MM.1S (cell line): ENCODE measurements at regions not wholly inside any gene's neighbourhood (a gene's known extent, or its start where the extent isn't known, plus 50 kb on each side); places are given as distances from the start of the nearest gene placed in this dataset.

ENCODE experiments used
- EZH2 ChIP-seq: fragments of 300-600 bp; sonication (generic); optimal IDR thresholded peaks from 2 replicates; pipeline ENCODE3; 2017; ENCODE audit warnings: low read depth, mild to moderate bottlenecking, antibody characterized with exemption, low read length, mixed read lengths
- EZH2phosphoT487 ChIP-seq: fragments of 300-600 bp; sonication (generic); IDR thresholded peaks from 2 replicates; pipeline ENCODE4 v1.6.1; 2018; ENCODE audit warnings: antibody characterized with exemption, low read length
- TF ChIP-seq, protein P1 (sequence below): fragments of 300-600 bp; sonication (generic); IDR thresholded peaks from 2 replicates; pipeline ENCODE4 v1.5.1; 2016; ENCODE audit warnings: antibody characterized with exemption, low read length, mixed read lengths

DNA sequence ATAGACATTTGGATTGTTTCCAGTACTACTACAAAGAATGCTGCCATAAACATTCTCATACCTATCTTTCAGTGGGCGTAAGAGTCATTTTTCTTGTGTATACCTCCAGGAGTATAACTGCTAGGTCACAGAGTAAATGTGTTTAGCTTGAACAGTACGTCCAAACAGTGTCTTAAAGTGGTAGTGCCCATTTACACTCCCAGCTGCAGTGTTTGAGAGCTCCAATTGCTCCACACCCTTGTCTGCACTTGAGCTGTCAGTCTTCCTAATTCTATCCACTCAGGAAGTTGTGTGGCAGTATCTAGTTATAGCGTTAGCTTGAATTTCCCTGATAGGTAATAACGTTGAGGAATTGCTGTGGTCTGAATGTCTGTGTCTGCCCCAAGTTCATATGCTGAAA is 404.7 kb upstream of the PPP2R3A start:
- TF ChIP-seq, protein P1, sequence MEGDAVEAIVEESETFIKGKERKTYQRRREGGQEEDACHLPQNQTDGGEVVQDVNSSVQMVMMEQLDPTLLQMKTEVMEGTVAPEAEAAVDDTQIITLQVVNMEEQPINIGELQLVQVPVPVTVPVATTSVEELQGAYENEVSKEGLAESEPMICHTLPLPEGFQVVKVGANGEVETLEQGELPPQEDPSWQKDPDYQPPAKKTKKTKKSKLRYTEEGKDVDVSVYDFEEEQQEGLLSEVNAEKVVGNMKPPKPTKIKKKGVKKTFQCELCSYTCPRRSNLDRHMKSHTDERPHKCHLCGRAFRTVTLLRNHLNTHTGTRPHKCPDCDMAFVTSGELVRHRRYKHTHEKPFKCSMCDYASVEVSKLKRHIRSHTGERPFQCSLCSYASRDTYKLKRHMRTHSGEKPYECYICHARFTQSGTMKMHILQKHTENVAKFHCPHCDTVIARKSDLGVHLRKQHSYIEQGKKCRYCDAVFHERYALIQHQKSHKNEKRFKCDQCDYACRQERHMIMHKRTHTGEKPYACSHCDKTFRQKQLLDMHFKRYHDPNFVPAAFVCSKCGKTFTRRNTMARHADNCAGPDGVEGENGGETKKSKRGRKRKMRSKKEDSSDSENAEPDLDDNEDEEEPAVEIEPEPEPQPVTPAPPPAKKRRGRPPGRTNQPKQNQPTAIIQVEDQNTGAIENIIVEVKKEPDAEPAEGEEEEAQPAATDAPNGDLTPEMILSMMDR: no peak
- no peak for TF ChIP-seq EZH2phosphoT487
- TF ChIP-seq EZH2: no peak
